Esophagus muscularis mucosa (tissue), 4 donors: ENCODE measurements at regions not wholly inside any gene's neighbourhood (a gene's known extent, or its start where the extent isn't known, plus 50 kb on each side); places are given as distances from the start of the nearest gene placed in this dataset.

ENCODE experiments used
- DNase-seq: peaks from one replicate; pipeline ENCODE4 v3.0.0-alpha.2; 2017; ENCODE audit errors: extremely low spot score
- H3K27ac ChIP-seq, 4 donors: fragments of 200-600 bp; sonication (generic); replicated peaks in 1 of 4; 1 replicate in 3 of 4; 2 replicates in 1 of 4; pipeline ENCODE4 v1.5.1; 2016 to 2019; ENCODE audit warnings: mild to moderate bottlenecking in 1 of 4
- H3K27me3 ChIP-seq, 4 donors: fragments of 200-600 bp; sonication (generic); one replicate each; pipeline versions ENCODE4 v1.5.1 to v1.6.0; 2016 to 2019
- H3K36me3 ChIP-seq, 4 donors: fragments of 200-600 bp; sonication (generic); one replicate each; pipeline ENCODE4 v1.5.1; 2016 to 2019
- H3K4me1 ChIP-seq, 4 donors: fragments of 200-600 bp; sonication (generic); one replicate each; pipeline ENCODE4 v1.5.1; 2016 to 2019
- H3K4me3 ChIP-seq, 4 donors: fragments of 200-600 bp; sonication (generic); 1 replicate in 2 of 4; 2 replicates in 2 of 4; pipeline ENCODE4 v1.5.1; 2016 to 2019; ENCODE audit warnings: mild to moderate bottlenecking in 4 of 4, moderate library complexity in 1 of 4
- H3K9me3 ChIP-seq, 4 donors: fragments of 200-600 bp; sonication (generic); 1 replicate in 3 of 4; 2 replicates in 1 of 4; pipeline ENCODE4 v1.5.1; 2016 to 2019
- CTCF ChIP-seq, 3 experiments: fragments of 200-600 bp in 2 of 3; fragments of 450-650 bp in 1 of 3; sonication (generic) in 2 of 3; IDR thresholded peaks; one replicate each; pipeline ENCODE4 v1.5.1; 2017 to 2019; ENCODE audit warnings: antibody characterized with exemption in 3 of 3, mild to moderate bottlenecking in 2 of 3, moderate library complexity in 1 of 3
- EP300 ChIP-seq: sonication (generic); formaldehyde crosslinking; IDR thresholded peaks from one replicate; pipeline ENCODE4 v1.6.1; 2017; ENCODE audit warnings: antibody characterized with exemption
- POLR2A ChIP-seq: fragments of 450-650 bp; IDR thresholded peaks from one replicate; pipeline ENCODE4 v1.6.1; 2017; ENCODE audit warnings: antibody characterized with exemption, moderate library complexity, mild to moderate bottlenecking, low read depth
- POLR2AphosphoS5 ChIP-seq, 2 donors: sonication (generic); formaldehyde crosslinking; IDR thresholded peaks; one replicate each; pipeline ENCODE4 v1.6.1; 2017; ENCODE audit warnings: antibody characterized with exemption in 2 of 2
- WGBS: methylation state at CpG from one replicate; pipeline ENCODE4 v1.1.5; 2018; 5-methylcytosine and 5-hydroxymethylcytosine counted together
- intact Hi-C: fragments of 100-400 bp; cut with DNase I; formaldehyde crosslinking; loops from one replicate; pipeline ENCODE4 v1.15.1; 2023

- no peak for DNase-seq
- intact Hi-C loops = no loop called here
- Histone ChIP-seq H3K27me3 (no peaks in the 10 kb centered on the region), H3K36me3 (no peaks in the 10 kb centered on the region), H3K27ac (peak overlapping the region in 1 of 4 donors; percentile 21), H3K9me3 (no peaks in the 10 kb centered on the region), H3K4me1 (peaks cover 0 to 32% (median 27%) of the 10 kb centered on the region in 4 donors), H3K4me3 (peak overlapping the region in 1 of 4 donors; percentile 3)
- TF ChIP-seq CTCF (IDR thresholded peaks at IDR 0.05) = no peak
- no peak for TF ChIP-seq POLR2A
- TF ChIP-seq POLR2AphosphoS5 (IDR thresholded peaks at IDR 0.05) = peak in 1 of 2 donors; percentile 69
- TF ChIP-seq EP300 = no peak
Observed at GRCh38 chr7:84908196-84908793, 278.6 kb downstream of the SEMA3D start.

- no peaks in the 10 kb centered on the region for H3K27me3 ChIP-seq
- TF ChIP-seq POLR2A = no peak
- TF ChIP-seq EP300 = no peak
- no peak for TF ChIP-seq POLR2AphosphoS5 (IDR thresholded peaks at IDR 0.05)
- no peak for TF ChIP-seq CTCF (IDR thresholded peaks at IDR 0.05)
- no peak for DNase-seq
- no peaks in the 10 kb centered on the region for H3K9me3 ChIP-seq
- intact Hi-C loops = no loop called here
- WGBS = 73% methylated on average over 4 of the region's 4 CpGs
- H3K4me1 ChIP-seq = peaks cover 0 to 27% (median 23%) of the 10 kb centered on the region in 4 donors
- H3K4me3 ChIP-seq = no peak overlapping the region
- peak overlapping the region in 2 of 4 donors; percentile 8 to 50 for H3K27ac ChIP-seq
- H3K36me3 ChIP-seq = no peaks in the 10 kb centered on the region
Observed at GRCh38 chr7:84906889-84907288, 280.0 kb downstream of the SEMA3D start.

GRCh38 chr7:84904561-84904960, 282.3 kb downstream of the SEMA3D start:
- H3K27me3 ChIP-seq = no peaks in the 10 kb centered on the region

GRCh38 chr7:84901366-84901765, 285.5 kb downstream of the SEMA3D start:
- TF ChIP-seq CTCF (IDR thresholded peaks at IDR 0.05) (no peak), POLR2AphosphoS5 (IDR thresholded peaks at IDR 0.05) (no peak), POLR2A (no peak), EP300 (no peak)
- intact Hi-C loops = no loop called here
- H3K4me3 ChIP-seq = no peak overlapping the region
- peaks cover 0 to 6% (median 0%) of the 10 kb centered on the region in 4 donors for H3K4me1 ChIP-seq
- H3K9me3 ChIP-seq = no peaks in the 10 kb centered on the region
- no peaks in the 10 kb centered on the region for H3K27me3 ChIP-seq
- no peak for DNase-seq
- H3K27ac ChIP-seq = no peak overlapping the region
- H3K36me3 ChIP-seq = no peaks in the 10 kb centered on the region

More at GRCh38 chr7:84904561-84904960, 282.3 kb downstream of the SEMA3D start:
- no peak for DNase-seq
- intact Hi-C loops = no loop called here
- Histone ChIP-seq H3K4me1 (peaks cover 0 to 27% (median 20%) of the 10 kb centered on the region in 4 donors), H3K4me3 (no peak overlapping the region), H3K27ac (no peak overlapping the region), H3K36me3 (no peaks in the 10 kb centered on the region), H3K9me3 (no peaks in the 10 kb centered on the region)
- TF ChIP-seq CTCF (IDR thresholded peaks at IDR 0.05) = no peak
- TF ChIP-seq POLR2A = no peak
- no peak for TF ChIP-seq EP300
- TF ChIP-seq POLR2AphosphoS5 (IDR thresholded peaks at IDR 0.05) = no peak

- Histone ChIP-seq H3K9me3 (no peaks in the 10 kb centered on the region), H3K4me1 (peaks cover 0 to 6% (median 0%) of the 10 kb centered on the region in 4 donors), H3K27ac (no peak overlapping the region), H3K36me3 (no peaks in the 10 kb centered on the region), H3K27me3 (no peaks in the 10 kb centered on the region), H3K4me3 (no peak overlapping the region)
- no peak for TF ChIP-seq POLR2AphosphoS5 (IDR thresholded peaks at IDR 0.05)
- no peak for TF ChIP-seq POLR2A
- no peak for TF ChIP-seq EP300
- TF ChIP-seq CTCF (IDR thresholded peaks at IDR 0.05) = no peak
- 80% methylated on average over 3 of the region's 3 CpGs for WGBS
- DNase-seq = no peak
- intact Hi-C loops = no loop called here
Observed at GRCh38 chr7:84900215-84900614, 286.6 kb downstream of the SEMA3D start.
